ENCODE measurements at regions not wholly inside any gene's neighbourhood (a gene's known extent, or its start where the extent isn't known, plus 50 kb on each side); places are given as distances from the start of the nearest gene placed in this dataset.

DNA sequence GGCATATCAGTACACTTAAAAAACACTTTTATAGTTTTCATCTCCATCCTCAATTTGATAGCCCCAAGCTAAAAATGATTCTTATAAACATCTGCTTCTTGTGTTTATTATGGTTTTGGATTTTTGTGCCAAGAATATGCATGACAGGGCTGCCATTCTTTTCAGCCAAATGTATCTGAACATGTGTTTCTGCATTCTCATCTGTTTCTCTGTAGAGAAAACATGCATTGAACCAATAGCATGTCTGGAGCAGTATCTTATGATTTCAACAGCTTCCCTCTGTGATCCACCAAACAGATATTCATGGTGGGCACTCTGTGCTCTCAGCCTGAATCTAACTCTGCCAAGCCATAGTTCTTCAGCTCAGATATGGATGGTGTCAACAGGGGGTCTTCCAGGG, 99.3 kb upstream of the ERCC6L2 start (continued):
- TF ChIP-seq, protein P1, sequence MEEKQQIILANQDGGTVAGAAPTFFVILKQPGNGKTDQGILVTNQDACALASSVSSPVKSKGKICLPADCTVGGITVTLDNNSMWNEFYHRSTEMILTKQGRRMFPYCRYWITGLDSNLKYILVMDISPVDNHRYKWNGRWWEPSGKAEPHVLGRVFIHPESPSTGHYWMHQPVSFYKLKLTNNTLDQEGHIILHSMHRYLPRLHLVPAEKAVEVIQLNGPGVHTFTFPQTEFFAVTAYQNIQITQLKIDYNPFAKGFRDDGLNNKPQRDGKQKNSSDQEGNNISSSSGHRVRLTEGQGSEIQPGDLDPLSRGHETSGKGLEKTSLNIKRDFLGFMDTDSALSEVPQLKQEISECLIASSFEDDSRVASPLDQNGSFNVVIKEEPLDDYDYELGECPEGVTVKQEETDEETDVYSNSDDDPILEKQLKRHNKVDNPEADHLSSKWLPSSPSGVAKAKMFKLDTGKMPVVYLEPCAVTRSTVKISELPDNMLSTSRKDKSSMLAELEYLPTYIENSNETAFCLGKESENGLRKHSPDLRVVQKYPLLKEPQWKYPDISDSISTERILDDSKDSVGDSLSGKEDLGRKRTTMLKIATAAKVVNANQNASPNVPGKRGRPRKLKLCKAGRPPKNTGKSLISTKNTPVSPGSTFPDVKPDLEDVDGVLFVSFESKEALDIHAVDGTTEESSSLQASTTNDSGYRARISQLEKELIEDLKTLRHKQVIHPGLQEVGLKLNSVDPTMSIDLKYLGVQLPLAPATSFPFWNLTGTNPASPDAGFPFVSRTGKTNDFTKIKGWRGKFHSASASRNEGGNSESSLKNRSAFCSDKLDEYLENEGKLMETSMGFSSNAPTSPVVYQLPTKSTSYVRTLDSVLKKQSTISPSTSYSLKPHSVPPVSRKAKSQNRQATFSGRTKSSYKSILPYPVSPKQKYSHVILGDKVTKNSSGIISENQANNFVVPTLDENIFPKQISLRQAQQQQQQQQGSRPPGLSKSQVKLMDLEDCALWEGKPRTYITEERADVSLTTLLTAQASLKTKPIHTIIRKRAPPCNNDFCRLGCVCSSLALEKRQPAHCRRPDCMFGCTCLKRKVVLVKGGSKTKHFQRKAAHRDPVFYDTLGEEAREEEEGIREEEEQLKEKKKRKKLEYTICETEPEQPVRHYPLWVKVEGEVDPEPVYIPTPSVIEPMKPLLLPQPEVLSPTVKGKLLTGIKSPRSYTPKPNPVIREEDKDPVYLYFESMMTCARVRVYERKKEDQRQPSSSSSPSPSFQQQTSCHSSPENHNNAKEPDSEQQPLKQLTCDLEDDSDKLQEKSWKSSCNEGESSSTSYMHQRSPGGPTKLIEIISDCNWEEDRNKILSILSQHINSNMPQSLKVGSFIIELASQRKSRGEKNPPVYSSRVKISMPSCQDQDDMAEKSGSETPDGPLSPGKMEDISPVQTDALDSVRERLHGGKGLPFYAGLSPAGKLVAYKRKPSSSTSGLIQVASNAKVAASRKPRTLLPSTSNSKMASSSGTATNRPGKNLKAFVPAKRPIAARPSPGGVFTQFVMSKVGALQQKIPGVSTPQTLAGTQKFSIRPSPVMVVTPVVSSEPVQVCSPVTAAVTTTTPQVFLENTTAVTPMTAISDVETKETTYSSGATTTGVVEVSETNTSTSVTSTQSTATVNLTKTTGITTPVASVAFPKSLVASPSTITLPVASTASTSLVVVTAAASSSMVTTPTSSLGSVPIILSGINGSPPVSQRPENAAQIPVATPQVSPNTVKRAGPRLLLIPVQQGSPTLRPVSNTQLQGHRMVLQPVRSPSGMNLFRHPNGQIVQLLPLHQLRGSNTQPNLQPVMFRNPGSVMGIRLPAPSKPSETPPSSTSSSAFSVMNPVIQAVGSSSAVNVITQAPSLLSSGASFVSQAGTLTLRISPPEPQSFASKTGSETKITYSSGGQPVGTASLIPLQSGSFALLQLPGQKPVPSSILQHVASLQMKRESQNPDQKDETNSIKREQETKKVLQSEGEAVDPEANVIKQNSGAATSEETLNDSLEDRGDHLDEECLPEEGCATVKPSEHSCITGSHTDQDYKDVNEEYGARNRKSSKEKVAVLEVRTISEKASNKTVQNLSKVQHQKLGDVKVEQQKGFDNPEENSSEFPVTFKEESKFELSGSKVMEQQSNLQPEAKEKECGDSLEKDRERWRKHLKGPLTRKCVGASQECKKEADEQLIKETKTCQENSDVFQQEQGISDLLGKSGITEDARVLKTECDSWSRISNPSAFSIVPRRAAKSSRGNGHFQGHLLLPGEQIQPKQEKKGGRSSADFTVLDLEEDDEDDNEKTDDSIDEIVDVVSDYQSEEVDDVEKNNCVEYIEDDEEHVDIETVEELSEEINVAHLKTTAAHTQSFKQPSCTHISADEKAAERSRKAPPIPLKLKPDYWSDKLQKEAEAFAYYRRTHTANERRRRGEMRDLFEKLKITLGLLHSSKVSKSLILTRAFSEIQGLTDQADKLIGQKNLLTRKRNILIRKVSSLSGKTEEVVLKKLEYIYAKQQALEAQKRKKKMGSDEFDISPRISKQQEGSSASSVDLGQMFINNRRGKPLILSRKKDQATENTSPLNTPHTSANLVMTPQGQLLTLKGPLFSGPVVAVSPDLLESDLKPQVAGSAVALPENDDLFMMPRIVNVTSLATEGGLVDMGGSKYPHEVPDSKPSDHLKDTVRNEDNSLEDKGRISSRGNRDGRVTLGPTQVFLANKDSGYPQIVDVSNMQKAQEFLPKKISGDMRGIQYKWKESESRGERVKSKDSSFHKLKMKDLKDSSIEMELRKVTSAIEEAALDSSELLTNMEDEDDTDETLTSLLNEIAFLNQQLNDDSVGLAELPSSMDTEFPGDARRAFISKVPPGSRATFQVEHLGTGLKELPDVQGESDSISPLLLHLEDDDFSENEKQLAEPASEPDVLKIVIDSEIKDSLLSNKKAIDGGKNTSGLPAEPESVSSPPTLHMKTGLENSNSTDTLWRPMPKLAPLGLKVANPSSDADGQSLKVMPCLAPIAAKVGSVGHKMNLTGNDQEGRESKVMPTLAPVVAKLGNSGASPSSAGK (IDR thresholded peaks at IDR 0.05) = no peak
- TF ChIP-seq ZNF77 (CRISPR knock-in tag; IDR thresholded peaks at IDR 0.05) (no peak), TAF7 (tag; IDR thresholded peaks at IDR 0.05) (no peak), XRCC3 (IDR thresholded peaks at IDR 0.05) (no peak), HLTF (IDR thresholded peaks at IDR 0.05) (no peak), ZNF12 (CRISPR knock-in tag; IDR thresholded peaks at IDR 0.05) (no peak), HOXB6 (CRISPR knock-in tag; IDR thresholded peaks at IDR 0.05; ENCODE audit: borderline replicate concordance) (no peak), POLR2B (IDR thresholded peaks at IDR 0.05; ENCODE audit: low read depth, partially characterized antibody) (no peak)
- TF ChIP-seq, protein P2, sequence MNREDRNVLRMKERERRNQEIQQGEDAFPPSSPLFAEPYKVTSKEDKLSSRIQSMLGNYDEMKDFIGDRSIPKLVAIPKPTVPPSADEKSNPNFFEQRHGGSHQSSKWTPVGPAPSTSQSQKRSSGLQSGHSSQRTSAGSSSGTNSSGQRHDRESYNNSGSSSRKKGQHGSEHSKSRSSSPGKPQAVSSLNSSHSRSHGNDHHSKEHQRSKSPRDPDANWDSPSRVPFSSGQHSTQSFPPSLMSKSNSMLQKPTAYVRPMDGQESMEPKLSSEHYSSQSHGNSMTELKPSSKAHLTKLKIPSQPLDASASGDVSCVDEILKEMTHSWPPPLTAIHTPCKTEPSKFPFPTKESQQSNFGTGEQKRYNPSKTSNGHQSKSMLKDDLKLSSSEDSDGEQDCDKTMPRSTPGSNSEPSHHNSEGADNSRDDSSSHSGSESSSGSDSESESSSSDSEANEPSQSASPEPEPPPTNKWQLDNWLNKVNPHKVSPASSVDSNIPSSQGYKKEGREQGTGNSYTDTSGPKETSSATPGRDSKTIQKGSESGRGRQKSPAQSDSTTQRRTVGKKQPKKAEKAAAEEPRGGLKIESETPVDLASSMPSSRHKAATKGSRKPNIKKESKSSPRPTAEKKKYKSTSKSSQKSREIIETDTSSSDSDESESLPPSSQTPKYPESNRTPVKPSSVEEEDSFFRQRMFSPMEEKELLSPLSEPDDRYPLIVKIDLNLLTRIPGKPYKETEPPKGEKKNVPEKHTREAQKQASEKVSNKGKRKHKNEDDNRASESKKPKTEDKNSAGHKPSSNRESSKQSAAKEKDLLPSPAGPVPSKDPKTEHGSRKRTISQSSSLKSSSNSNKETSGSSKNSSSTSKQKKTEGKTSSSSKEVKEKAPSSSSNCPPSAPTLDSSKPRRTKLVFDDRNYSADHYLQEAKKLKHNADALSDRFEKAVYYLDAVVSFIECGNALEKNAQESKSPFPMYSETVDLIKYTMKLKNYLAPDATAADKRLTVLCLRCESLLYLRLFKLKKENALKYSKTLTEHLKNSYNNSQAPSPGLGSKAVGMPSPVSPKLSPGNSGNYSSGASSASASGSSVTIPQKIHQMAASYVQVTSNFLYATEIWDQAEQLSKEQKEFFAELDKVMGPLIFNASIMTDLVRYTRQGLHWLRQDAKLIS (CRISPR knock-in tag; IDR thresholded peaks at IDR 0.05) = no peak
- TF ChIP-seq, protein P3, sequence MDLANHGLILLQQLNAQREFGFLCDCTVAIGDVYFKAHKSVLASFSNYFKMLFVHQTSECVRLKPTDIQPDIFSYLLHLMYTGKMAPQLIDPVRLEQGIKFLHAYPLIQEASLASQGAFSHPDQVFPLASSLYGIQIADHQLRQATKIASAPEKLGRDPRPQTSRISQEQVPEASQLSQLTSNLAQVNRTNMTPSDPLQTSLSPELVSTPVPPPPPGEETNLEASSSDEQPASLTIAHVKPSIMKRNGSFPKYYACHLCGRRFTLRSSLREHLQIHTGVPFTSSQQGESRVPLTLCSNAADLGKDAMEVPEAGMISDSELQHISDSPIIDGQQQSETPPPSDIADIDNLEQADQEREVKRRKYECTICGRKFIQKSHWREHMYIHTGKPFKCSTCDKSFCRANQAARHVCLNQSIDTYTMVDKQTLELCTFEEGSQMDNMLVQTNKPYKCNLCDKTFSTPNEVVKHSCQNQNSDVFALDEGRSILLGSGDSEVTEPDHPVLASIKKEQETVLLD (IDR thresholded peaks at IDR 0.05) = no peak
- TF ChIP-seq, protein P4, sequence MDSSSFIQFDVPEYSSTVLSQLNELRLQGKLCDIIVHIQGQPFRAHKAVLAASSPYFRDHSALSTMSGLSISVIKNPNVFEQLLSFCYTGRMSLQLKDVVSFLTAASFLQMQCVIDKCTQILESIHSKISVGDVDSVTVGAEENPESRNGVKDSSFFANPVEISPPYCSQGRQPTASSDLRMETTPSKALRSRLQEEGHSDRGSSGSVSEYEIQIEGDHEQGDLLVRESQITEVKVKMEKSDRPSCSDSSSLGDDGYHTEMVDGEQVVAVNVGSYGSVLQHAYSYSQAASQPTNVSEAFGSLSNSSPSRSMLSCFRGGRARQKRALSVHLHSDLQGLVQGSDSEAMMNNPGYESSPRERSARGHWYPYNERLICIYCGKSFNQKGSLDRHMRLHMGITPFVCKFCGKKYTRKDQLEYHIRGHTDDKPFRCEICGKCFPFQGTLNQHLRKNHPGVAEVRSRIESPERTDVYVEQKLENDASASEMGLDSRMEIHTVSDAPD (CRISPR knock-in tag; IDR thresholded peaks at IDR 0.05) = no peak

Measured in K562 (cell line).